ENCODE measurements at regions not wholly inside any gene's neighbourhood (a gene's known extent, or its start where the extent isn't known, plus 50 kb on each side); places are given as distances from the start of the nearest gene placed in this dataset.

DNA sequence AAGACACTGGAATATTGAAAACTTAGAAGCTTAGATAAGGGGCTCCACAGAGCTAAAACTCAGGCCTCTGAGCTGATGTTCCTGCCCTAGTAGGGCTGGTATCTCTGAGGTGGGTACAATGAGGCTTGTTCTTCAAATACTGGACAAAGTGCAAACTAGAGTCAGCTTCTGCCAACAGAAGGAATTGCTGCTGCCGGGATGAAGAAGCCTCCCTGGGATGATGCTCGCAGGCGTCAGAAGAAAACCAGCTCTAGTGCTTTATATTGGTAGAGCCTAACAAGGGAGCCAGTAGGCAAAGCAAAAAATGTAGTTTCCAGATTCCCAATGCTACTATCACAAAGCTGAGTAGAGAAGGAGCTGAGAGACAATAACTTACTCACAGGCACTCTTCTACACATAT, 118.1 kb downstream of the FOXI3 start:
- no CpG with 5 or more reads among the region's 3 CpGs for WGBS, 2 experiments (ENCODE audit: extremely low coverage in 2 of 2, insufficient read length in 1 of 2)
- Histone ChIP-seq H3K18ac (ENCODE audit: low read depth, low read length) (no peak overlapping the region), H4K20me1 (ENCODE audit: insufficient read depth, low read length) (no peaks in the 10 kb centered on the region), H3K27ac (ENCODE audit: insufficient read depth, low read length) (no peak overlapping the region), H4K5ac (ENCODE audit: low read depth, low read length) (no peak overlapping the region), H3K4me3 (ENCODE audit: insufficient read depth, low read depth, low read length) (no peak overlapping the region), H3K36me3 (ENCODE audit: control insufficient read depth, insufficient read depth, low read length) (no peaks in the 10 kb centered on the region), H2BK5ac (ENCODE audit: low read depth, low read length, poor library complexity, severe bottlenecking) (no peak overlapping the region), H3K9me1 (ENCODE audit: insufficient read depth, low read length) (no peaks in the 10 kb centered on the region), H2AFZ (replicated peaks; ENCODE audit: low read length, poor library complexity) (no peak overlapping the region), H3K4ac (ENCODE audit: low read depth, low read length) (no peak overlapping the region), H3K27me3 (ENCODE audit: control insufficient read depth, insufficient read depth, low read length) (no peaks in the 10 kb centered on the region), H3K79me1 (ENCODE audit: low read depth in 1 of 2, low read length in 2 of 2) (no peaks in the 10 kb centered on the region), H2AK5ac (ENCODE audit: low read depth, low read length) (no peak overlapping the region), H2BK120ac (ENCODE audit: low read depth, low read length) (no peak overlapping the region), H2BK20ac (ENCODE audit: low read depth, low read length) (no peak overlapping the region), H3K23ac (ENCODE audit: low read depth, low read length) (no peak overlapping the region), H2AK9ac (replicated peaks; ENCODE audit: low read depth, low read length, poor library complexity) (no peak overlapping the region), H2BK15ac (ENCODE audit: low read depth, low read length) (no peak overlapping the region), H4K8ac (ENCODE audit: low read depth in 2 of 2, low read length in 2 of 2) (no peak overlapping the region), H4K91ac (ENCODE audit: insufficient read depth, low read depth, low read length) (no peak overlapping the region), H3K4me1 (ENCODE audit: control insufficient read depth, insufficient read depth, low read length) (no peaks in the 10 kb centered on the region), H3K56ac (ENCODE audit: extremely low read depth, insufficient read depth, low read length) (no peak overlapping the region), H3K9me3 (ENCODE audit: control insufficient read depth, insufficient read depth, low read length) (no peaks in the 10 kb centered on the region), H3K9ac (ENCODE audit: low read depth, low read length) (no peak overlapping the region), H3K14ac (replicated peaks; ENCODE audit: low read depth, low read length) (no peak overlapping the region), H3K4me2 (ENCODE audit: low read depth, low read length) (no peak overlapping the region)
- dilution Hi-C loops (cut with HindIII; ENCODE audit: low sequenced_read_pairs, unreplicated experiment) (no loop called here), intact Hi-C loops (cut with micrococcal nuclease) (no loop called here), in situ Hi-C loops (cut with MboI; ENCODE audit: low sequenced_read_pairs) (no loop called here)
- no peak for ATAC-seq (ENCODE audit: low read depth)
- ChIA-PET CTCF (no interaction called here), POLR2A (ENCODE audit: unreplicated experiment) (no interaction called here)
- no peak for DNase-seq
- no peak for TF ChIP-seq BHLHE40 (IDR thresholded peaks at IDR 0.05; ENCODE audit: low read depth, low read length)
- TF ChIP-seq SMC3 (IDR thresholded peaks at IDR 0.05; ENCODE audit: low read depth, low read length) = no peak
- TF ChIP-seq MAZ (IDR thresholded peaks at IDR 0.05; ENCODE audit: borderline replicate concordance, low read depth, low read length) = no peak
- TF ChIP-seq, protein P1, sequence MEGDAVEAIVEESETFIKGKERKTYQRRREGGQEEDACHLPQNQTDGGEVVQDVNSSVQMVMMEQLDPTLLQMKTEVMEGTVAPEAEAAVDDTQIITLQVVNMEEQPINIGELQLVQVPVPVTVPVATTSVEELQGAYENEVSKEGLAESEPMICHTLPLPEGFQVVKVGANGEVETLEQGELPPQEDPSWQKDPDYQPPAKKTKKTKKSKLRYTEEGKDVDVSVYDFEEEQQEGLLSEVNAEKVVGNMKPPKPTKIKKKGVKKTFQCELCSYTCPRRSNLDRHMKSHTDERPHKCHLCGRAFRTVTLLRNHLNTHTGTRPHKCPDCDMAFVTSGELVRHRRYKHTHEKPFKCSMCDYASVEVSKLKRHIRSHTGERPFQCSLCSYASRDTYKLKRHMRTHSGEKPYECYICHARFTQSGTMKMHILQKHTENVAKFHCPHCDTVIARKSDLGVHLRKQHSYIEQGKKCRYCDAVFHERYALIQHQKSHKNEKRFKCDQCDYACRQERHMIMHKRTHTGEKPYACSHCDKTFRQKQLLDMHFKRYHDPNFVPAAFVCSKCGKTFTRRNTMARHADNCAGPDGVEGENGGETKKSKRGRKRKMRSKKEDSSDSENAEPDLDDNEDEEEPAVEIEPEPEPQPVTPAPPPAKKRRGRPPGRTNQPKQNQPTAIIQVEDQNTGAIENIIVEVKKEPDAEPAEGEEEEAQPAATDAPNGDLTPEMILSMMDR (conservative IDR thresholded peaks at IDR 0.05; ENCODE audit: low read depth, low read length) = no peak
- BruUV-seq (replicated peaks) = no TSS peak
